ENCODE measurements at regions not wholly inside any gene's neighbourhood (a gene's known extent, or its start where the extent isn't known, plus 50 kb on each side); places are given as distances from the start of the nearest gene placed in this dataset.

GRCh38 chr12:103075848-103076247 lies 118.4 kb downstream of the ASCL1 start (continued):
- TF ChIP-seq JUN (IDR thresholded peaks at IDR 0.05; ENCODE audit: low read depth, low read length) = no peak
